Ovary (tissue), 3 donors: ENCODE measurements at regions not wholly inside any gene's neighbourhood (a gene's known extent, or its start where the extent isn't known, plus 50 kb on each side); places are given as distances from the start of the nearest gene placed in this dataset.

Experiments used
- CTCF ChIP-seq, 3 donors: fragments of 450-650 bp in 2 of 3; fragments of 200-600 bp in 1 of 3; IDR thresholded peaks; one replicate each; pipeline versions ENCODE4 v1.5.1 to v1.8.0; 2016 to 2022; ENCODE audit warnings: antibody characterized with exemption in 3 of 3, mild to moderate bottlenecking in 1 of 3
- EP300 ChIP-seq: sonication (generic); formaldehyde crosslinking; IDR thresholded peaks from one replicate; pipeline ENCODE4 v1.6.1; 2017; ENCODE audit warnings: antibody characterized with exemption
- POLR2A ChIP-seq: fragments of 450-650 bp; IDR thresholded peaks from one replicate; pipeline ENCODE4 v1.6.1; 2017; ENCODE audit warnings: antibody characterized with exemption, mild to moderate bottlenecking, moderate library complexity
- donor health status: DM: no; HTN: no; CAD: no.

- no peak for TF ChIP-seq CTCF (IDR thresholded peaks at IDR 0.05)
- no peak for TF ChIP-seq POLR2A
- no peak for TF ChIP-seq EP300
Measured at GRCh38 chr11:19320827-19321226, 80.1 kb upstream of the E2F8 start.
